ENCODE measurements at regions not wholly inside any gene's neighbourhood (a gene's known extent, or its start where the extent isn't known, plus 50 kb on each side); places are given as distances from the start of the nearest gene placed in this dataset.

GRCh38 chr10:84908491-84908890 lies 580.1 kb downstream of the CCSER2 start:
- TF ChIP-seq CTCF (conservative IDR thresholded peaks at IDR 0.05; ENCODE audit: low read length) (no peak), EZH2phosphoT487 (IDR thresholded peaks at IDR 0.05; ENCODE audit: borderline replicate concordance) (no peak)

Measured in Loucy (cell line).